IPS-15b (cell line): ENCODE measurements at regions not wholly inside any gene's neighbourhood (a gene's known extent, or its start where the extent isn't known, plus 50 kb on each side); places are given as distances from the start of the nearest gene placed in this dataset.

Experiments used
- H3K27me3 ChIP-seq: one replicate; pipeline ENCODE4 v1.6.1; 2013; ENCODE audit warnings: low read length; ENCODE audit not compliant: control insufficient read depth, insufficient read depth
- H3K36me3 ChIP-seq: one replicate; pipeline ENCODE4 v1.6.1; 2013; ENCODE audit warnings: low read length; ENCODE audit not compliant: control insufficient read depth, insufficient read depth
- H3K4me1 ChIP-seq: one replicate; pipeline ENCODE4 v1.6.1; 2013; ENCODE audit warnings: mild to moderate bottlenecking, low read length; ENCODE audit not compliant: control insufficient read depth, insufficient read depth
- H3K4me3 ChIP-seq: one replicate; pipeline ENCODE4 v1.5.1; 2013; ENCODE audit warnings: low read depth, low read length
- H3K9ac ChIP-seq: one replicate; pipeline ENCODE4 v1.6.1; 2013; ENCODE audit warnings: low read depth, mild to moderate bottlenecking, low read length
- H3K9me3 ChIP-seq: one replicate; pipeline ENCODE4 v1.6.1; 2013; ENCODE audit warnings: mild to moderate bottlenecking, low read length; ENCODE audit not compliant: control insufficient read depth, insufficient read depth

GRCh38 chr5:156008844-156009243 lies 318.1 kb upstream of the SGCD start:
- no peaks in the 10 kb centered on the region for H3K36me3 ChIP-seq
- H3K27me3 ChIP-seq = no peaks in the 10 kb centered on the region
- H3K4me1 ChIP-seq = no peaks in the 10 kb centered on the region
- H3K9ac ChIP-seq = no peak overlapping the region
- no peak overlapping the region for H3K4me3 ChIP-seq
- no peaks in the 10 kb centered on the region for H3K9me3 ChIP-seq

GRCh38 chr5:156009583-156009982 lies 317.4 kb upstream of the SGCD start:
- Histone ChIP-seq H3K36me3 (no peaks in the 10 kb centered on the region), H3K9me3 (no peaks in the 10 kb centered on the region), H3K4me3 (no peak overlapping the region), H3K9ac (no peak overlapping the region), H3K27me3 (no peaks in the 10 kb centered on the region), H3K4me1 (no peaks in the 10 kb centered on the region)

- Histone ChIP-seq H3K27me3 (no peaks in the 10 kb centered on the region), H3K36me3 (no peaks in the 10 kb centered on the region), H3K9me3 (no peaks in the 10 kb centered on the region), H3K9ac (no peak overlapping the region), H3K4me1 (no peaks in the 10 kb centered on the region), H3K4me3 (no peak overlapping the region)
These were observed 311.8 kb upstream of the SGCD start for GRCh38 chr5:156015137-156015536.

GRCh38 chr5:156019130-156019529 lies 307.8 kb upstream of the SGCD start:
- Histone ChIP-seq H3K36me3 (no peaks in the 10 kb centered on the region), H3K27me3 (no peaks in the 10 kb centered on the region), H3K4me3 (no peak overlapping the region), H3K9me3 (no peaks in the 10 kb centered on the region), H3K4me1 (no peaks in the 10 kb centered on the region), H3K9ac (no peak overlapping the region)

GRCh38 chr5:156019571-156020180 lies 307.3 kb upstream of the SGCD start:
- Histone ChIP-seq H3K36me3 (no peaks in the 10 kb centered on the region), H3K9ac (no peak overlapping the region), H3K9me3 (no peaks in the 10 kb centered on the region), H3K4me3 (no peak overlapping the region), H3K27me3 (no peaks in the 10 kb centered on the region), H3K4me1 (no peaks in the 10 kb centered on the region)

GRCh38 chr5:156020647-156021046 lies 306.3 kb upstream of the SGCD start:
- no peaks in the 10 kb centered on the region for H3K27me3 ChIP-seq
- H3K4me1 ChIP-seq = no peaks in the 10 kb centered on the region
- no peak overlapping the region for H3K9ac ChIP-seq
- H3K9me3 ChIP-seq = no peaks in the 10 kb centered on the region
- H3K4me3 ChIP-seq = no peak overlapping the region
- no peaks in the 10 kb centered on the region for H3K36me3 ChIP-seq

GRCh38 chr5:156021866-156022265 lies 305.1 kb upstream of the SGCD start:
- no peak overlapping the region for H3K9ac ChIP-seq
- H3K36me3 ChIP-seq = no peaks in the 10 kb centered on the region
- H3K4me3 ChIP-seq = no peak overlapping the region
- no peaks in the 10 kb centered on the region for H3K27me3 ChIP-seq
- no peaks in the 10 kb centered on the region for H3K4me1 ChIP-seq
- H3K9me3 ChIP-seq = no peaks in the 10 kb centered on the region

GRCh38 chr5:156025656-156026055 lies 301.3 kb upstream of the SGCD start:
- Histone ChIP-seq H3K4me1 (no peaks in the 10 kb centered on the region), H3K4me3 (no peak overlapping the region), H3K9me3 (no peaks in the 10 kb centered on the region), H3K9ac (no peak overlapping the region), H3K27me3 (no peaks in the 10 kb centered on the region), H3K36me3 (no peaks in the 10 kb centered on the region)

- H3K4me1 ChIP-seq = no peaks in the 10 kb centered on the region
- H3K4me3 ChIP-seq = no peak overlapping the region
- H3K36me3 ChIP-seq = no peaks in the 10 kb centered on the region
- no peaks in the 10 kb centered on the region for H3K9me3 ChIP-seq
- peaks cover 2% of the 10 kb centered on the region for H3K27me3 ChIP-seq
- no peak overlapping the region for H3K9ac ChIP-seq
These were observed 295.8 kb upstream of the SGCD start for GRCh38 chr5:156031181-156031580.

GRCh38 chr5:156036640-156037039 lies 290.3 kb upstream of the SGCD start:
- Histone ChIP-seq H3K9ac (no peak overlapping the region), H3K4me1 (no peaks in the 10 kb centered on the region)

GRCh38 chr5:156037151-156037909 lies 289.6 kb upstream of the SGCD start:
- Histone ChIP-seq H3K36me3 (no peaks in the 10 kb centered on the region), H3K4me1 (peaks cover 2% of the 10 kb centered on the region), H3K9me3 (no peaks in the 10 kb centered on the region), H3K4me3 (no peak overlapping the region), H3K27me3 (peaks cover 3% of the 10 kb centered on the region), H3K9ac (no peak overlapping the region)

More at GRCh38 chr5:156036640-156037039, 290.3 kb upstream of the SGCD start:
- H3K27me3 ChIP-seq = peaks cover 3% of the 10 kb centered on the region
- no peaks in the 10 kb centered on the region for H3K36me3 ChIP-seq
- H3K4me3 ChIP-seq = no peak overlapping the region
- H3K9me3 ChIP-seq = no peaks in the 10 kb centered on the region

GRCh38 chr5:156042726-156043125 lies 284.2 kb upstream of the SGCD start:
- no peak overlapping the region for H3K9ac ChIP-seq
- H3K27me3 ChIP-seq = no peaks in the 10 kb centered on the region
- peaks cover 7% of the 10 kb centered on the region for H3K4me1 ChIP-seq
- no peaks in the 10 kb centered on the region for H3K9me3 ChIP-seq
- H3K36me3 ChIP-seq = no peaks in the 10 kb centered on the region
- H3K4me3 ChIP-seq = no peak overlapping the region
